Stimulated activated CD4-positive, alpha-beta T cell treated with anti-CD3 and anti-CD28 coated beads, Interleukin-1b, Interleukin-23, amount 100 ng/mL, for 24 hours (primary cell): ENCODE measurements at regions not wholly inside any gene's neighbourhood (a gene's known extent, or its start where the extent isn't known, plus 50 kb on each side); places are given as distances from the start of the nearest gene placed in this dataset.

Experiments used
- DNase-seq, 4 experiments: peaks; one replicate each; pipeline ENCODE4 v3.0.0-alpha.2; 2020; ENCODE audit warnings: low read depth in 4 of 4, low spot score in 1 of 4

- DNase-seq: no peak
Measured at GRCh38 chr10:107585630-107586029, 421.1 kb upstream of the SORCS1 start.

- DNase-seq: no peak
Measured at GRCh38 chr10:107583974-107584373, 419.5 kb upstream of the SORCS1 start.

GRCh38 chr10:107579970-107580369 is 415.5 kb upstream of the SORCS1 start:
- no peak for DNase-seq

GRCh38 chr10:107577221-107577620 is 412.7 kb upstream of the SORCS1 start:
- no peak for DNase-seq

GRCh38 chr10:107576746-107577145 is 412.2 kb upstream of the SORCS1 start:
- DNase-seq: no peak

GRCh38 chr10:107565014-107565413 is 400.5 kb upstream of the SORCS1 start:
- no peak for DNase-seq

- no peak for DNase-seq
Measured at GRCh38 chr10:107561136-107561650, 396.7 kb upstream of the SORCS1 start.

- DNase-seq: no peak
Measured at GRCh38 chr10:107557916-107558315, 393.4 kb upstream of the SORCS1 start.

GRCh38 chr10:107554333-107554732 is 389.8 kb upstream of the SORCS1 start:
- DNase-seq: no peak

- no peak for DNase-seq
Measured at GRCh38 chr10:107553470-107553869, 389.0 kb upstream of the SORCS1 start.

- DNase-seq: no peak
Measured at GRCh38 chr10:107552963-107553362, 388.5 kb upstream of the SORCS1 start.

GRCh38 chr10:107548301-107548700 is 383.8 kb upstream of the SORCS1 start:
- no peak for DNase-seq

- no peak for DNase-seq
Measured at GRCh38 chr10:107546986-107547385, 382.5 kb upstream of the SORCS1 start.

- DNase-seq: no peak
Measured at GRCh38 chr10:107546284-107546683, 381.8 kb upstream of the SORCS1 start.

GRCh38 chr10:107545717-107546116 is 381.2 kb upstream of the SORCS1 start:
- DNase-seq: no peak

GRCh38 chr10:107544706-107545520 is 380.4 kb upstream of the SORCS1 start:
- no peak for DNase-seq

- DNase-seq: no peak
Measured at GRCh38 chr10:107542607-107543006, 378.1 kb upstream of the SORCS1 start.

- no peak for DNase-seq
Measured at GRCh38 chr10:107542016-107542415, 377.5 kb upstream of the SORCS1 start.

GRCh38 chr10:107540981-107541380 is 376.5 kb upstream of the SORCS1 start:
- no peak for DNase-seq

- DNase-seq: no peak
Measured at GRCh38 chr10:107529350-107529749, 364.8 kb upstream of the SORCS1 start.

- DNase-seq: no peak
Measured at GRCh38 chr10:107520348-107520747, 355.8 kb upstream of the SORCS1 start.

GRCh38 chr10:107517811-107518210 is 353.3 kb upstream of the SORCS1 start:
- no peak for DNase-seq

- no peak for DNase-seq
Measured at GRCh38 chr10:107516349-107516748, 351.8 kb upstream of the SORCS1 start.
